GM06990 (cell line): ENCODE measurements at regions not wholly inside any gene's neighbourhood (a gene's known extent, or its start where the extent isn't known, plus 50 kb on each side); places are given as distances from the start of the nearest gene placed in this dataset.
A peak's percentile ranks its signal among the peaks of the same experiment; 100 is the strongest.
"Not testable (repeated sequence)": the region's sequence is repeated elsewhere in the genome, so short reads cannot be mapped to it uniquely, and the experiment has no call there.

Experiments
- DNase-seq: peaks from one replicate; pipeline ENCODE4 v3.0.0-alpha.2; 2011; ENCODE audit not compliant: insufficient read length; ENCODE audit errors: extremely low read depth
- H3K27me3 ChIP-seq: replicated peaks from 2 replicates; pipeline ENCODE4 v1.6.0; 2011; ENCODE audit warnings: low read length; ENCODE audit not compliant: control insufficient read depth, insufficient read depth
- H3K36me3 ChIP-seq: 2 replicates; pipeline ENCODE4 v1.5.1; 2011; ENCODE audit warnings: low read length; ENCODE audit not compliant: control insufficient read depth, insufficient read depth
- H3K4me3 ChIP-seq: replicated peaks from 2 replicates; pipeline ENCODE4 v1.5.1; 2011; ENCODE audit warnings: low read depth, mild to moderate bottlenecking, control low read depth, low read length
- CTCF ChIP-seq: IDR thresholded peaks from 2 replicates; pipeline ENCODE4 v1.5.1; 2011; ENCODE audit warnings: low read length, control low read depth, mild to moderate bottlenecking, inconsistent platforms; ENCODE audit not compliant: insufficient read depth, poor library complexity, severe bottlenecking

GRCh38 chr14:28629328-28630004 lies 137.1 kb upstream of the FOXG1 start:
- TF ChIP-seq CTCF, result no peak
- no peak for DNase-seq
- no peaks in the 10 kb centered on the region for H3K36me3 ChIP-seq
- H3K4me3 ChIP-seq, result no peak overlapping the region
- H3K27me3 ChIP-seq, result no peaks in the 10 kb centered on the region

- no peak overlapping the region for H3K4me3 ChIP-seq
- no peak for TF ChIP-seq CTCF
- H3K27me3 ChIP-seq, result no peaks in the 10 kb centered on the region
- no peak for DNase-seq
- H3K36me3 ChIP-seq, result no peaks in the 10 kb centered on the region
Observed at GRCh38 chr14:28630100-28630499, 136.5 kb upstream of the FOXG1 start.

GRCh38 chr14:28635387-28635786 lies 131.2 kb upstream of the FOXG1 start:
- no peak overlapping the region for H3K4me3 ChIP-seq
- no peaks in the 10 kb centered on the region for H3K27me3 ChIP-seq
- peak; percentile 2 for DNase-seq
- TF ChIP-seq CTCF, result peak; percentile 36
- no peaks in the 10 kb centered on the region for H3K36me3 ChIP-seq

GRCh38 chr14:28635816-28636215 lies 130.8 kb upstream of the FOXG1 start:
- not testable (repeated sequence) for H3K36me3 ChIP-seq, H3K27me3 ChIP-seq, DNase-seq, H3K4me3 ChIP-seq

GRCh38 chr14:28641189-28641588 lies 125.4 kb upstream of the FOXG1 start:
- H3K4me3 ChIP-seq, H3K36me3 ChIP-seq, DNase-seq, H3K27me3 ChIP-seq: not testable (repeated sequence)

GRCh38 chr14:28651148-28651547 lies 115.4 kb upstream of the FOXG1 start:
- Histone ChIP-seq H3K36me3 (no peaks in the 10 kb centered on the region), H3K4me3 (no peak overlapping the region), H3K27me3 (no peaks in the 10 kb centered on the region)
- no peak for DNase-seq
- no peak for TF ChIP-seq CTCF

GRCh38 chr14:28652782-28653181 lies 113.8 kb upstream of the FOXG1 start:
- TF ChIP-seq CTCF, result no peak
- no peak overlapping the region for H3K4me3 ChIP-seq
- H3K27me3 ChIP-seq, result no peaks in the 10 kb centered on the region
- no peaks in the 10 kb centered on the region for H3K36me3 ChIP-seq
- DNase-seq, result no peak
